ENCODE measurements at regions not wholly inside any gene's neighbourhood (a gene's known extent, or its start where the extent isn't known, plus 50 kb on each side); places are given as distances from the start of the nearest gene placed in this dataset.
"Not testable (repeated sequence)": the region's sequence is repeated elsewhere in the genome, so short reads cannot be mapped to it uniquely, and the experiment has no call there.

DNA sequence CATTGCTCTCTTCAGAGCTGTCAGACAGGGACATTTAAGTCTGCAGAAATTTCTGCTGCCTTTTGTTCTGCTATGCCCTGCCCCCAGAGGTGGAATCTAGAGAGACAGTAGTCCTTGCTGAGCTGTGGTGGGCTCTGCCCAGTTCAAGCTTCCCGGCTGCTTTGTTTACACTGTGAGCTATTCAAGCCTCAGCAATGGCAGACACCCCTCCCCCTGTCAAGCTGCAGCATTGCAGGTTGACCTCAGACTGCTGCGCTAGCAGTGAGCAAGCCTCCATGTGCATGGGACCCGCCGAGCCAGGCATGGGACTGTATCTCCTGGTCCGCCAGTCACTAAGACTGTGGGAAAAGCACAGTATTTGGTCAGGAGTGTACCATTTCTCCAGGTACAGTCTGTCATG is 53.6 kb upstream of the MAPK10 start:
- H3K27ac ChIP-seq; H3K4me1 ChIP-seq; intact Hi-C loops (cut with DNase I; ENCODE audit: low total_unique reads); DNase-seq; H3K4me3 ChIP-seq; H3K36me3 ChIP-seq; H3K27me3 ChIP-seq (replicated peaks in 1 of 7): not testable (repeated sequence)
- peaks cover 0 to 22% (median 8%) of the 10 kb centered on the region in 8 donors for H3K9me3 ChIP-seq
- WGBS, 5 donors = 79 to 89% (median 86%) methylated on average over 5 of the region's 5 CpGs; no CpG with 5 or more reads in 1 of the 5 donors

DNA sequence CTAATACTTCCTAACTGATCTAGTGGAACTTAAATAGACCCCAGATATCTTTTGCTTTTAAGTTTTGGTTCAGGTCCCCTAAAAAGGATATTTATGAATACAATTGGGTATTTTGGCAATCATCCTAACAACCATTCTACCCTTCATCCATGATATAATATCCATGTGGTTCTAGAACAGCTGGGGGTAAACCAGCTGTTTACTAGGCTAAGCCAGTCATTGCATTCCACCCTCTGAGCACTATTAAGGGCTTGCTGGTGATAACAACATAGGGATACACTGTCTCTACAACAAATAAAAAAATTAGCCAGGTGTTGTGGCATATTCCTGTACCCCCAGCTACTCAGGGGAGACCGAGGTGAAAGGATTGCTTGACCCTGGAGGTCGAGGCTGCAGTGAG is 54.8 kb upstream of the MAPK10 start:
- TF ChIP-seq POLR2A (IDR thresholded peaks at IDR 0.05) = no peak
- TF ChIP-seq, protein P1, sequence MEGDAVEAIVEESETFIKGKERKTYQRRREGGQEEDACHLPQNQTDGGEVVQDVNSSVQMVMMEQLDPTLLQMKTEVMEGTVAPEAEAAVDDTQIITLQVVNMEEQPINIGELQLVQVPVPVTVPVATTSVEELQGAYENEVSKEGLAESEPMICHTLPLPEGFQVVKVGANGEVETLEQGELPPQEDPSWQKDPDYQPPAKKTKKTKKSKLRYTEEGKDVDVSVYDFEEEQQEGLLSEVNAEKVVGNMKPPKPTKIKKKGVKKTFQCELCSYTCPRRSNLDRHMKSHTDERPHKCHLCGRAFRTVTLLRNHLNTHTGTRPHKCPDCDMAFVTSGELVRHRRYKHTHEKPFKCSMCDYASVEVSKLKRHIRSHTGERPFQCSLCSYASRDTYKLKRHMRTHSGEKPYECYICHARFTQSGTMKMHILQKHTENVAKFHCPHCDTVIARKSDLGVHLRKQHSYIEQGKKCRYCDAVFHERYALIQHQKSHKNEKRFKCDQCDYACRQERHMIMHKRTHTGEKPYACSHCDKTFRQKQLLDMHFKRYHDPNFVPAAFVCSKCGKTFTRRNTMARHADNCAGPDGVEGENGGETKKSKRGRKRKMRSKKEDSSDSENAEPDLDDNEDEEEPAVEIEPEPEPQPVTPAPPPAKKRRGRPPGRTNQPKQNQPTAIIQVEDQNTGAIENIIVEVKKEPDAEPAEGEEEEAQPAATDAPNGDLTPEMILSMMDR (IDR thresholded peaks at IDR 0.05 in 8 of 11, conservative IDR thresholded peaks at IDR 0.05 in 3 of 11) = no peak
- TF ChIP-seq POLR2AphosphoS5 (IDR thresholded peaks at IDR 0.05) = no peak
- H3K4me3 ChIP-seq = no peak overlapping the region
- WGBS, 5 donors = 54 to 77% (median 74%) methylated on average over 2 of the region's 2 CpGs
- no peak for DNase-seq
- peaks cover 0 to 3% (median 0%) of the 10 kb centered on the region in 7 donors for H3K27me3 ChIP-seq (replicated peaks in 1 of 7)
- H3K9me3 ChIP-seq = peaks cover 0 to 17% (median 3%) of the 10 kb centered on the region in 8 donors
- H3K27ac ChIP-seq = no peak overlapping the region
- intact Hi-C loops (cut with DNase I; ENCODE audit: low total_unique reads) = no loop called here
- H3K4me1 ChIP-seq = no peaks in the 10 kb centered on the region
- no peaks in the 10 kb centered on the region for H3K36me3 ChIP-seq

DNA sequence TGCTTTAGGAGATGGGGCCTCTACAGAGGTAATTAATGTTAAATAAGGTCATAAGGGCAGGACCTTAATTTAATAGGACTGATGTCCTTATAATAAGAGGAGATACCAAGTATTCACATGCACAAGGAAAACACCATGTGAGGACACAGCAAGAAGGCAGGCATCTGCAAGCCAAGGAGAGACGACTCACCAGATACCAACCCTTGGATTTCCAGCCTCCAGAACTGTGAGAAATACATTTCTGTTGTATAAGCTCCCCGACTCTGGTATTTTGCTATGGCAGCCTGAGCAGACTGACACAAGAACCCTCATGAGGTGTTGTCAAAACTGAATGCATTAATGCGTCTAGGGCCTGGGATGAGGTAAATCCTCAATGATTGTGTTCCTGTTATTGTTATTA is 56.2 kb upstream of the MAPK10 start:
- no peaks in the 10 kb centered on the region for H3K4me1 ChIP-seq
- intact Hi-C loops (cut with DNase I; ENCODE audit: low total_unique reads) = no loop called here
- 85 to 91% (median 89%) methylated on average over 3 of the region's 3 CpGs for WGBS, 5 donors
- H3K4me3 ChIP-seq = no peak overlapping the region
- peaks cover 0 to 3% (median 0%) of the 10 kb centered on the region in 7 donors for H3K27me3 ChIP-seq (replicated peaks in 1 of 7)
- H3K36me3 ChIP-seq = no peaks in the 10 kb centered on the region
- DNase-seq = no peak
- no peak overlapping the region for H3K27ac ChIP-seq
- TF ChIP-seq POLR2A (IDR thresholded peaks at IDR 0.05) (no peak), POLR2AphosphoS5 (IDR thresholded peaks at IDR 0.05) (no peak)
- TF ChIP-seq, protein P1 (IDR thresholded peaks at IDR 0.05 in 8 of 11, conservative IDR thresholded peaks at IDR 0.05 in 3 of 11) = no peak
- H3K9me3 ChIP-seq = peaks cover 0 to 17% (median 3%) of the 10 kb centered on the region in 8 donors

DNA sequence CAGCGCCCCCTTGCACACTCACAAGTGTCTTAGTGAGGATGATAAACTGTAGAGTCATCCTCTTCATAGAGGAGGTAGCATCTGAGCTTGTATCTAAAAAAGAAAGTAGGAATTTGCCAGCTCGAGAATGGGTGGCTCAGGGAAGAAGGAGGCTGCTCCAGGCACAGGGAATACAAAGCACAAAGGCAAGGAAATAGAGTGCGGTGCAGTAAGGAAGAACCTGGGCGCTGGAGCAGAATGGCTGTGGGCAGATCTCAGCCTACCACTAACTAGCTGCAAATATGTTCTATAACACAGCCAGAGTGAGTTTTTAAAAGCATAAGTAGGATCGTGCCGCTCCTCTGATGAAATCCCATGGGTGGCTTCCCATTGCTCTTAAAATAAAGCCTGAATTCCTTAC is 61.6 kb upstream of the MAPK10 start:
- 81 to 94% (median 90%) methylated on average over 6 of the region's 6 CpGs for WGBS, 5 donors
- no peak for TF ChIP-seq POLR2AphosphoS5 (IDR thresholded peaks at IDR 0.05)
- TF ChIP-seq, protein P1 (IDR thresholded peaks at IDR 0.05 in 8 of 11, conservative IDR thresholded peaks at IDR 0.05 in 3 of 11) = no peak
- no peak for TF ChIP-seq POLR2A (IDR thresholded peaks at IDR 0.05)
- intact Hi-C loops (cut with DNase I; ENCODE audit: low total_unique reads) = no loop called here

DNA sequence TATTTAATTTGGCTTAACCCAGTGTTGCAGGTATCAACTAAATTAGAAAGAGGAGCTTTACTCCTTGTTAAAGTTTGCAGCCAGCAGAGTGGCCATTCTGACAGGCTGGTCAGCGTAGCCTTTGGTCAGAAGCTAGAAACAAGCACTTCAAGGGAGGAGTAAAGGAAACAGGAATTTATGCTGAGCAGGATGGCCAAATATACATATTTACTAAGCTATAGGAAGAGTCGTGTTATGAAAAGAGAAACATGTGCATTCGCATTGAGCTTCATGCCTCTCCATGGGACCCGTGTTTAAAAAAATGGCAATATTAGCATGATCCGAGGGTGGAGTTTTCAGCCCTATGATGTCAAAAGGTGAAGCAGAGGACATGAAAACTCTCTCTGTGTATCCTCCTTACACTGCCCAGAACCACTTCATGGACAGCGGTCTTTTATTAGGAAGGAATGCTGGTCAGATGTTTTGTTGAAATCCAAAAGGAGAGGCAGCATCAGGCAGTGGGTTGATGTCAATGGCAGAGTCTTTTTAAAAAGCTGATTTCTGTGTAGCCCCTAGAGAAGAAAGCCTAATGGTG is 71.8 kb upstream of the MAPK10 start:
- no peak for DNase-seq
- Histone ChIP-seq H3K27me3 (replicated peaks in 1 of 7) (no peaks in the 10 kb centered on the region), H3K36me3 (no peaks in the 10 kb centered on the region), H3K4me3 (no peak overlapping the region), H3K4me1 (no peaks in the 10 kb centered on the region), H3K27ac (no peak overlapping the region), H3K9me3 (no peaks in the 10 kb centered on the region)
- no peak for TF ChIP-seq POLR2AphosphoS5 (IDR thresholded peaks at IDR 0.05)
- TF ChIP-seq, protein P1 (IDR thresholded peaks at IDR 0.05 in 8 of 11, conservative IDR thresholded peaks at IDR 0.05 in 3 of 11) = no peak
- 80 to 93% (median 89%) methylated on average over 6 of the region's 6 CpGs for WGBS, 5 donors
- intact Hi-C loops (cut with DNase I; ENCODE audit: low total_unique reads) = no loop called here

More for the DNA sequence above, 61.6 kb upstream of the MAPK10 start:
- Histone ChIP-seq H3K36me3 (no peaks in the 10 kb centered on the region), H3K4me3 (no peak overlapping the region), H3K9me3 (no peaks in the 10 kb centered on the region), H3K4me1 (no peaks in the 10 kb centered on the region), H3K27ac (no peak overlapping the region), H3K27me3 (replicated peaks in 1 of 7) (no peaks in the 10 kb centered on the region)
- no peak for DNase-seq

Measured in spleen (tissue), 11 donors.